Activated CD4-positive, alpha-beta T cell treated with anti-CD3 and anti-CD28 coated beads for 24 hours (primary cell): ENCODE measurements at regions not wholly inside any gene's neighbourhood (a gene's known extent, or its start where the extent isn't known, plus 50 kb on each side); places are given as distances from the start of the nearest gene placed in this dataset.

ENCODE experiments used
- DNase-seq, 2 donors: peaks; one replicate each; pipeline ENCODE4 v3.0.0-alpha.2; 2020; ENCODE audit warnings: low read depth in 2 of 2

- DNase-seq: no peak
These were observed 608.1 kb downstream of the SQOR start for GRCh38 chr15:46242935-46243334.

DNA sequence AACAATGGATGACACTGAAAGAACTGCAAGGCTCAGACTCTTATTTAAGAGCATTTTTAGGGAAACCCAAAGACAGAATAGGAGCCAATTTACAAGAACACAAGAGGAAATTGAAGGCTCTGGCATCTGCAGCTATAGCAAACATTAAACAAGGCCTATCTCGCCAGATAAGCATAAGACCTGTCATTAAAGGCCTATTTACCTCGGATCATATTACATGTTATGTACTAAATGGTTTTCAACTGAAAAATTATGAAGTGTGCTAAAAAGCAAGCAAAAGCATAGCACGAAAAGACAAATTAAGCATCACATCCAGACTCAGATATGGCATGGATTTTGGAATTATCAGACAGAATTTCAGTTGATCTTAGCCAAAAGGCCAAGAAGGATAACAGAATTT lies 617.1 kb downstream of the SQOR start:
- no peak for DNase-seq

DNA sequence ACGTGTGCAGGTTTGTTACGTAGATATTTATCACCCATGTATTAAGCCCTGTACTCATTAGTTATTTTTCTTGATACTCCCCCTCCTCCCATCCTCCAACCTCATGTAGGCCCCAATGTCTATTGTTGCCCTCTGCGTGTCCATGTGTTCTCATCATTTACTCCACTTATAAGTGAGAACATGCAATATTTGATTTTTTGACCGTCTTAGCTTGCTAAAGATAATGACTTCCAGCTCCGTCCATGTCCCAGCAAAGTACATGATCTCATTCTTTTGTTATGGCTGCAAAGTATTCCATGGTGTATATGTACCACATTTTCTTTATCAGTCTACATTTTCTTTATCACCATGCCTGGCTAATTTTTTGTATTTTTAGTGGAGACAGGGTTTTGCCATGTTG lies 623.2 kb downstream of the SQOR start:
- DNase-seq: no peak

- DNase-seq: no peak
These were observed 626.1 kb downstream of the SQOR start for GRCh38 chr15:46260937-46261336.

DNA sequence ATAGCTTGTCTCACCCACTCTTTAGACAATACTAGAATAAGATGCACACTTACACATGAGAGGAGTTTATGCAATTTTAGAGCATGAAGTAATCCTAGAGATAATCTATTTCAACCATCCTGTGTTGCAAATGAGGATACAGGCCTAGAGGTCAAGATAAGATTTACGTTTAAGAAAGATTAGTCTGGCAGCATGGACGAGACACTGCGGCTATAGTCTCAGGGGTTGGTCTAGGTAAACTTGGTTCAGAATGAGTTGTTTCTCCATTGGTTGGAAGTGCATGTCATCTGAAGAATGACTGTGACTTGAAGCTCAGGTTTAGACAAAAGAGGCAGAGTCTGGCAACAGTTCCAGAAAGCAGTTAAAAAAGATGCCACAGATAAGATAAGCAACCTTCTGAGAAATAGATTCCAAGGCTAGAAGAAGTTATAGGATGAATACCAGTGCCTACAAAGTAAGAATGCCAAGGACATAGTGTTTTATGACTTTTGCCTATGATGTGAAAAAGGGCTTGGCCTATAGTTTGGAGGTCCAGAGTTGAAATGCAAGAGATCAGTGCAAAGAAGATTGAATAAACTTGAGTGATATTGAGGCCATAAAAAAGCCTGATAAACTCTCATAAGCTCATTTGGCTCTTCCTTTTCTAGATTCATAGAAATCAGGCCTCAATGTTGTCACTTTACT lies 631.0 kb downstream of the SQOR start:
- DNase-seq: no peak

DNA sequence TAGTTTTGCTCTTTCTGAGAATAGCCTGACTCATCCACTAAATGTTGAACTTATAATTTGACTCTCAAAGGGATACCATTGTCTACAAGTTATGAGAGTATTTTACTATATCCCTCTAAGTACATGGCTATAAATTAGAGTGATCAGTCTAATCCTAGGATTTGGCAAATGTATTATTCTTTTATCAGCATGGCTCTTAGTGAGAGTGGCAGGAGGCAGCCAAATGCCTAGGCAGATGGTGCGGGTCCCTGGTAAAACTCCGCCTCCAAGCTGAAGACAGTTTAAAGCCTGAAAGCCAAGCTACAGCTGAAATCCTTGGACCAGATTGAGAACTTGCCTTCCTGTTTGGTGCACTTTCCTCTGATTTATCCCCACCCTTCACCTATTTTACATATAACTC lies 631.8 kb downstream of the SQOR start:
- DNase-seq: no peak

- DNase-seq: no peak
These were observed 635.8 kb downstream of the SQOR start for GRCh38 chr15:46270481-46271147.

- no peak for DNase-seq
These were observed 640.9 kb downstream of the SQOR start for GRCh38 chr15:46275701-46276100.

- no peak for DNase-seq
These were observed 642.6 kb downstream of the SQOR start for GRCh38 chr15:46277451-46277850.

GRCh38 chr15:46278062-46278461 lies 643.2 kb downstream of the SQOR start:
- DNase-seq: no peak

GRCh38 chr15:46278486-46279090 lies 643.8 kb downstream of the SQOR start:
- DNase-seq: no peak

DNA sequence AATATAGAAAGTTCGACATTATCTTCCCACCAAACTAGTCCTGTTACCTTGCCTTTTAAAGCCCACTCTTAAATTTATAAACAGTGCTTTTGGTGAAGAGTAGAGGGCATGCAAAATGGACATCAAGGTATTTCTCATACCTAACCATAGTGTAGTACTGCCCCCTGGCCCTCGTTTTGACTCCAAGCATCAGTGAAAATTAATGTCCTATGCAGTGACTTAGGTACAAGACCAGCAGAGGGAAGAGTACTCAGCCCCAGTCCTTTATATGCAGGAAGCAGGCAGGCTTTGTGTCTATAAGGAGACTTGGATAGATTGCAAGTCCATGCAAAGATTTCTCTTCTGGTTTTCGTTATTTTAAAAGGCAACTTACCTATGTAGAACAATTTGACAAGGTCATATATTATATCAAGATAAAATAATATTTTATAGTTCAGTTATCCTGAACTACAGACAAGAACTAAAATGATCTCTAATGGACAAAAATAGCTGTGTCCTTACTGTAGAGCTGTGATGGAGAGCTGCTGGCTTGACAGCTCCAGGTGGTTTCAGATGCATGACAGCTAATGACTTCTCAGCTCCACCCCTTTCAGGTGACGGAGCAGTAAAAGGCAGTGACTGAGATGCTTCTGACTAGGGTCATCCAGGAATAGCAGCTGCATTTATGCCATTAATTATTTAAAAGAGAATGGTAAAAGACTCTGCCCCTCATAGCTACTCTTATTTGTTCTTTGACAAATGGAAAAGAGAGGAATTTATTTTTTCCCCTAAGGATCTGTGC lies 646.1 kb downstream of the SQOR start:
- no peak for DNase-seq

GRCh38 chr15:46293550-46293949 lies 658.7 kb downstream of the SQOR start:
- DNase-seq: no peak

- no peak for DNase-seq
These were observed 661.2 kb downstream of the SQOR start for GRCh38 chr15:46296002-46296401.

- no peak for DNase-seq
These were observed 662.0 kb downstream of the SQOR start for GRCh38 chr15:46296797-46297196.

DNA sequence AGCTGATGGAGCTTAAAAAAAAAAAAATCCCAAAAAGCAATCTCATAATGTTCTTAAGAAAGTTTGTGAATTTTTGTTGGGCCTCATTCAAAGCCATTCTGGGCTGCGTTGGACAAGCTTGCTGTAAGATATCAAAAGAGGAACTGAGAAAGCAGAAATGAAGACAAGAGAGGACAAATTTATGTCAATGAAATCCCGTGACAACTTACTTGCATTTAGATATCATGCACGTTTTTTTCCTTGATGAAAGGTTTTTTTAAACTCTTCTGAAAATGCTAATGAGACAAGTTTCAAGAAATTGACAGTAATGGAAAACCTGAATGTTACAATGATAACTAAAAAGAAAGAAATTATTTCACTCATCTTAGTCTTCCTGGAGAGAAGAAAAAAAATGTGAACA lies 662.9 kb downstream of the SQOR start:
- no peak for DNase-seq

- no peak for DNase-seq
These were observed 665.9 kb downstream of the SQOR start for GRCh38 chr15:46300716-46301115.

DNA sequence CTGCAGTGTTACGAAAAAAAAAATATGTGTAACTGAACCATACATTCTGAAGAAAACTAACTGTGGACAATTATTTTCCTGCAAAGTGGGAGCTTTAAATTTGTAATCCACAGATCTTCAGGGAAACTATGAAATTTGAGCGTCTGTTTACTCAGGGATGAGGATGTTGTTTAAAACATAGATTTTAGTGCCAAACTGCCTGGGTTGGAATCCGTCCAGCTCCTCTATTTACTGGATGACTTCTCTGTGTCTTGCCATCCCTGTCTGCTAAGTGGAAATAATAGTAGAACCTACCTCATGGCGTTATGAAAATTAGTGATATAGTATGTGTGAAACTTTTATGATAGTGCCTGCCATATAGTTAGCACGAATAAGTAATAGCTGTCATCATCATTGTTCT lies 666.5 kb downstream of the SQOR start:
- DNase-seq: no peak

DNA sequence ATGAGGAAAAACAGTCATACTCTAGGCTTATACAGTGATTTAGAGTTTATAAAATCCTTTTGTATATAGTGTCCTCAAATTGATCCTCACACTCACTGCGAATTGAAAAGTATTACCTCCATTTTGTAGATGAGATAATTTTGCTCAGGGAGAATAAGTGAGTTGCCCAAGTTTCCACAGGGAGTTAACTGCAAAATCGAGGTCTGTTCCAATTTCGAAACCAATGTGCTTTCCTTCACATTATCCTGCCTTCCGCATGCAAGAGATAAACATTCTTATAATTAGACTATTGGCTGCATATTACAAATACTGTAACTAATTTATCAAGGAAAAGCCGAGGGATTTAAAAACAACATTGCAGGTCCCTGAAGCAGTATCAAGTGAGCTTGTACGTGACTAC lies 667.0 kb downstream of the SQOR start:
- no peak for DNase-seq

DNA sequence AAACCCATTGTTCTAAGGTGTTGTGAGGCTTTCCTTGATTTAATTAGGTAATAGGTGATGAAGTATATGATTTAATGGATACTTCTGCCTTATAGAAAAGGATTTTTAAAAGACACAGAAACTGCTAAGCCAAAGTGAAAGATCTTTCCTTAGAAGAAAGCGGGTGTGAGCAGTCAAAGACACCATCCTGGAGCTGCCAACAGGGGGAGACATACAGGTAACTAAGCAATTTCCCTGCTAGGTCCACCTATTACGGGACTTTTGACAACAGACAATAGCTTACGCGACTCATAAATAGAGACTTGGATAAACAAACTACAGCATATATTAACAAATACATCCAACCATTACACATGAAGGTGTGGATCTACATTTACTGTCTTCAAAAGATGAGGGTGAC lies 669.5 kb downstream of the SQOR start:
- no peak for DNase-seq

GRCh38 chr15:46307746-46308145 lies 672.9 kb downstream of the SQOR start:
- no peak for DNase-seq

GRCh38 chr15:46309914-46310313 lies 675.1 kb downstream of the SQOR start:
- no peak for DNase-seq
